ENCODE measurements at regions not wholly inside any gene's neighbourhood (a gene's known extent, or its start where the extent isn't known, plus 50 kb on each side); places are given as distances from the start of the nearest gene placed in this dataset.

GRCh38 chr7:41085244-41085643, 617.6 kb downstream of the INHBA start:
- Histone ChIP-seq H3K9ac (ENCODE audit: low read depth, low read length) (no peak overlapping the region), H3K9me3 (ENCODE audit: control insufficient read depth, insufficient read depth, low read length) (no peaks in the 10 kb centered on the region), H3K36me3 (ENCODE audit: control insufficient read depth, insufficient read depth, low read length) (no peaks in the 10 kb centered on the region), H3K27me3 (ENCODE audit: control insufficient read depth, insufficient read depth, low read length) (no peaks in the 10 kb centered on the region), H3K4me3 (ENCODE audit: low read depth, low read length) (no peak overlapping the region), H3K4me1 (ENCODE audit: control insufficient read depth, insufficient read depth, low read length) (no peaks in the 10 kb centered on the region)

GRCh38 chr7:41084381-41084780, 618.5 kb downstream of the INHBA start:
- no peaks in the 10 kb centered on the region for H3K9me3 ChIP-seq (ENCODE audit: control insufficient read depth, insufficient read depth, low read length)
- H3K36me3 ChIP-seq (ENCODE audit: control insufficient read depth, insufficient read depth, low read length): no peaks in the 10 kb centered on the region
- no peak overlapping the region for H3K4me3 ChIP-seq (ENCODE audit: low read depth, low read length)
- H3K27me3 ChIP-seq (ENCODE audit: control insufficient read depth, insufficient read depth, low read length): no peaks in the 10 kb centered on the region
- no peaks in the 10 kb centered on the region for H3K4me1 ChIP-seq (ENCODE audit: control insufficient read depth, insufficient read depth, low read length)
- no peak overlapping the region for H3K9ac ChIP-seq (ENCODE audit: low read depth, low read length)

GRCh38 chr7:41069635-41070034, 633.3 kb downstream of the INHBA start:
- no peaks in the 10 kb centered on the region for H3K9me3 ChIP-seq (ENCODE audit: control insufficient read depth, insufficient read depth, low read length)
- no peaks in the 10 kb centered on the region for H3K36me3 ChIP-seq (ENCODE audit: control insufficient read depth, insufficient read depth, low read length)
- H3K27me3 ChIP-seq (ENCODE audit: control insufficient read depth, insufficient read depth, low read length): no peaks in the 10 kb centered on the region
- H3K9ac ChIP-seq (ENCODE audit: low read depth, low read length): no peak overlapping the region
- no peaks in the 10 kb centered on the region for H3K4me1 ChIP-seq (ENCODE audit: control insufficient read depth, insufficient read depth, low read length)
- H3K4me3 ChIP-seq (ENCODE audit: low read depth, low read length): no peak overlapping the region

GRCh38 chr7:41067576-41067975, 635.3 kb downstream of the INHBA start:
- Histone ChIP-seq H3K9ac (ENCODE audit: low read depth, low read length) (no peak overlapping the region), H3K9me3 (ENCODE audit: control insufficient read depth, insufficient read depth, low read length) (no peaks in the 10 kb centered on the region), H3K36me3 (ENCODE audit: control insufficient read depth, insufficient read depth, low read length) (no peaks in the 10 kb centered on the region)

GRCh38 chr7:41065663-41066062, 637.2 kb downstream of the INHBA start:
- no peaks in the 10 kb centered on the region for H3K4me1 ChIP-seq (ENCODE audit: control insufficient read depth, insufficient read depth, low read length)
- peaks cover 8% of the 10 kb centered on the region for H3K27me3 ChIP-seq (ENCODE audit: control insufficient read depth, insufficient read depth, low read length)
- no peak overlapping the region for H3K4me3 ChIP-seq (ENCODE audit: low read depth, low read length)
- H3K36me3 ChIP-seq (ENCODE audit: control insufficient read depth, insufficient read depth, low read length): no peaks in the 10 kb centered on the region
- no peak overlapping the region for H3K9ac ChIP-seq (ENCODE audit: low read depth, low read length)
- H3K9me3 ChIP-seq (ENCODE audit: control insufficient read depth, insufficient read depth, low read length): no peaks in the 10 kb centered on the region

More at GRCh38 chr7:41067576-41067975, 635.3 kb downstream of the INHBA start:
- H3K4me1 ChIP-seq (ENCODE audit: control insufficient read depth, insufficient read depth, low read length): no peaks in the 10 kb centered on the region
- H3K4me3 ChIP-seq (ENCODE audit: low read depth, low read length): no peak overlapping the region
- no peaks in the 10 kb centered on the region for H3K27me3 ChIP-seq (ENCODE audit: control insufficient read depth, insufficient read depth, low read length)

- H3K4me1 ChIP-seq (ENCODE audit: control insufficient read depth, insufficient read depth, low read length): peaks cover 11% of the 10 kb centered on the region
- peaks cover 21% of the 10 kb centered on the region for H3K27me3 ChIP-seq (ENCODE audit: control insufficient read depth, insufficient read depth, low read length)
- H3K4me3 ChIP-seq (ENCODE audit: low read depth, low read length): no peak overlapping the region
- no peaks in the 10 kb centered on the region for H3K36me3 ChIP-seq (ENCODE audit: control insufficient read depth, insufficient read depth, low read length)
- H3K9ac ChIP-seq (ENCODE audit: low read depth, low read length): no peak overlapping the region
- H3K9me3 ChIP-seq (ENCODE audit: control insufficient read depth, insufficient read depth, low read length): no peaks in the 10 kb centered on the region
These were observed 639.8 kb downstream of the INHBA start for GRCh38 chr7:41063116-41063515.

GRCh38 chr7:41060796-41061195, 642.1 kb downstream of the INHBA start:
- no peaks in the 10 kb centered on the region for H3K9me3 ChIP-seq (ENCODE audit: control insufficient read depth, insufficient read depth, low read length)
- peaks cover 11% of the 10 kb centered on the region for H3K4me1 ChIP-seq (ENCODE audit: control insufficient read depth, insufficient read depth, low read length)

GRCh38 chr7:41059796-41060195, 643.1 kb downstream of the INHBA start:
- no peaks in the 10 kb centered on the region for H3K36me3 ChIP-seq (ENCODE audit: control insufficient read depth, insufficient read depth, low read length)
- H3K9ac ChIP-seq (ENCODE audit: low read depth, low read length): no peak overlapping the region
- no peak overlapping the region for H3K4me3 ChIP-seq (ENCODE audit: low read depth, low read length)
- no peaks in the 10 kb centered on the region for H3K9me3 ChIP-seq (ENCODE audit: control insufficient read depth, insufficient read depth, low read length)
- H3K27me3 ChIP-seq (ENCODE audit: control insufficient read depth, insufficient read depth, low read length): peaks cover 25% of the 10 kb centered on the region
- peaks cover 11% of the 10 kb centered on the region for H3K4me1 ChIP-seq (ENCODE audit: control insufficient read depth, insufficient read depth, low read length)

More at GRCh38 chr7:41060796-41061195, 642.1 kb downstream of the INHBA start:
- Histone ChIP-seq H3K4me3 (ENCODE audit: low read depth, low read length) (no peak overlapping the region), H3K27me3 (ENCODE audit: control insufficient read depth, insufficient read depth, low read length) (peaks cover 23% of the 10 kb centered on the region), H3K9ac (ENCODE audit: low read depth, low read length) (no peak overlapping the region), H3K36me3 (ENCODE audit: control insufficient read depth, insufficient read depth, low read length) (no peaks in the 10 kb centered on the region)

GRCh38 chr7:41058986-41059741, 643.7 kb downstream of the INHBA start:
- Histone ChIP-seq H3K27me3 (ENCODE audit: control insufficient read depth, insufficient read depth, low read length) (peaks cover 25% of the 10 kb centered on the region), H3K4me1 (ENCODE audit: control insufficient read depth, insufficient read depth, low read length) (peaks cover 11% of the 10 kb centered on the region), H3K9ac (ENCODE audit: low read depth, low read length) (no peak overlapping the region), H3K4me3 (ENCODE audit: low read depth, low read length) (no peak overlapping the region), H3K9me3 (ENCODE audit: control insufficient read depth, insufficient read depth, low read length) (no peaks in the 10 kb centered on the region), H3K36me3 (ENCODE audit: control insufficient read depth, insufficient read depth, low read length) (no peaks in the 10 kb centered on the region)

- Histone ChIP-seq H3K36me3 (ENCODE audit: control insufficient read depth, insufficient read depth, low read length) (no peaks in the 10 kb centered on the region), H3K9ac (ENCODE audit: low read depth, low read length) (no peak overlapping the region), H3K27me3 (ENCODE audit: control insufficient read depth, insufficient read depth, low read length) (peaks cover 12% of the 10 kb centered on the region), H3K4me1 (ENCODE audit: control insufficient read depth, insufficient read depth, low read length) (peaks cover 11% of the 10 kb centered on the region), H3K4me3 (ENCODE audit: low read depth, low read length) (no peak overlapping the region), H3K9me3 (ENCODE audit: control insufficient read depth, insufficient read depth, low read length) (no peaks in the 10 kb centered on the region)
These were observed 647.8 kb downstream of the INHBA start for GRCh38 chr7:41054960-41055661.

GRCh38 chr7:41053820-41054219, 649.1 kb downstream of the INHBA start:
- H3K9ac ChIP-seq (ENCODE audit: low read depth, low read length): no peak overlapping the region
- no peak overlapping the region for H3K4me3 ChIP-seq (ENCODE audit: low read depth, low read length)
- no peaks in the 10 kb centered on the region for H3K9me3 ChIP-seq (ENCODE audit: control insufficient read depth, insufficient read depth, low read length)
- H3K27me3 ChIP-seq (ENCODE audit: control insufficient read depth, insufficient read depth, low read length): peaks cover 8% of the 10 kb centered on the region
- H3K36me3 ChIP-seq (ENCODE audit: control insufficient read depth, insufficient read depth, low read length): no peaks in the 10 kb centered on the region
- H3K4me1 ChIP-seq (ENCODE audit: control insufficient read depth, insufficient read depth, low read length): peaks cover 2% of the 10 kb centered on the region

GRCh38 chr7:41052736-41053135, 650.2 kb downstream of the INHBA start:
- Histone ChIP-seq H3K9ac (ENCODE audit: low read depth, low read length) (no peak overlapping the region), H3K36me3 (ENCODE audit: control insufficient read depth, insufficient read depth, low read length) (no peaks in the 10 kb centered on the region), H3K4me1 (ENCODE audit: control insufficient read depth, insufficient read depth, low read length) (no peaks in the 10 kb centered on the region)

More at GRCh38 chr7:41052736-41053135, 650.2 kb downstream of the INHBA start:
- Histone ChIP-seq H3K4me3 (ENCODE audit: low read depth, low read length) (no peak overlapping the region), H3K27me3 (ENCODE audit: control insufficient read depth, insufficient read depth, low read length) (peaks cover 2% of the 10 kb centered on the region), H3K9me3 (ENCODE audit: control insufficient read depth, insufficient read depth, low read length) (no peaks in the 10 kb centered on the region)
